ENCODE measurements at regions not wholly inside any gene's neighbourhood (a gene's known extent, or its start where the extent isn't known, plus 50 kb on each side); places are given as distances from the start of the nearest gene placed in this dataset.

- no peaks in the 10 kb centered on the region for H4K20me1 ChIP-seq
- no peak overlapping the region for H3K27ac ChIP-seq
- no peaks in the 10 kb centered on the region for H3K4me1 ChIP-seq
- no peaks in the 10 kb centered on the region; a peak in 1 of 22 replicates for H3K36me3 ChIP-seq
- H3K9me3 ChIP-seq (replicated peaks in 1 of 11), result peaks cover 26 to 32% (median 29%) of the 10 kb centered on the region in 11 experiments
- no peaks in the 10 kb centered on the region for H3K27me3 ChIP-seq
- no peak for TF ChIP-seq Cebpa-rat (IDR thresholded peaks at IDR 0.05)
- no peak overlapping the region for H3K4me3 ChIP-seq
- H3K4me2 ChIP-seq, result no peak overlapping the region
- H3K9ac ChIP-seq, result no peak overlapping the region
Measured at GRCh38 chr16:52855463-52855862, 197.2 kb downstream of the CHD9NB start.

GRCh38 chr16:52852978-52853377 is 199.7 kb downstream of the CHD9NB start:
- H3K4me3 ChIP-seq, result no peak overlapping the region
- no peak for TF ChIP-seq Cebpa-rat (IDR thresholded peaks at IDR 0.05)
- H3K9ac ChIP-seq, result no peak overlapping the region
- no peaks in the 10 kb centered on the region; a peak in 1 of 22 replicates for H3K36me3 ChIP-seq
- no peaks in the 10 kb centered on the region for H4K20me1 ChIP-seq
- no peaks in the 10 kb centered on the region for H3K4me1 ChIP-seq
- no peak overlapping the region for H3K4me2 ChIP-seq
- H3K27me3 ChIP-seq, result no peaks in the 10 kb centered on the region
- H3K27ac ChIP-seq, result no peak overlapping the region
- peaks cover 30 to 46% (median 33%) of the 10 kb centered on the region in 11 experiments for H3K9me3 ChIP-seq (replicated peaks in 1 of 11)

GRCh38 chr16:52851211-52851740 is 201.4 kb downstream of the CHD9NB start:
- Histone ChIP-seq H3K4me3 (no peak overlapping the region), H3K9ac (no peak overlapping the region), H4K20me1 (no peaks in the 10 kb centered on the region), H3K9me3 (replicated peaks in 1 of 11) (peaks cover 38 to 55% (median 40%) of the 10 kb centered on the region in 11 experiments), H3K4me2 (no peak overlapping the region), H3K4me1 (no peaks in the 10 kb centered on the region), H3K36me3 (no peaks in the 10 kb centered on the region; a peak in 1 of 22 replicates), H3K27ac (no peak overlapping the region), H3K27me3 (no peaks in the 10 kb centered on the region)
- no peak for TF ChIP-seq Cebpa-rat (IDR thresholded peaks at IDR 0.05)

- H3K9me3 ChIP-seq (replicated peaks in 1 of 11), result peaks cover 6 to 14% (median 9%) of the 10 kb centered on the region in 11 experiments; a peak in 13 of 22 replicates
- no peak overlapping the region for H3K9ac ChIP-seq
- no peaks in the 10 kb centered on the region for H3K27me3 ChIP-seq
- H3K36me3 ChIP-seq, result no peaks in the 10 kb centered on the region
- no peak for TF ChIP-seq Cebpa-rat (IDR thresholded peaks at IDR 0.05)
- no peaks in the 10 kb centered on the region for H4K20me1 ChIP-seq
- no peaks in the 10 kb centered on the region for H3K4me1 ChIP-seq
- H3K27ac ChIP-seq, result no peak overlapping the region
- H3K4me3 ChIP-seq, result no peak overlapping the region
- H3K4me2 ChIP-seq, result no peak overlapping the region
Measured at GRCh38 chr16:52843381-52843780, 209.3 kb downstream of the CHD9NB start.

- no peak overlapping the region for H3K4me2 ChIP-seq
- TF ChIP-seq Cebpa-rat (IDR thresholded peaks at IDR 0.05), result no peak
Measured at GRCh38 chr16:52837251-52837650, 215.4 kb downstream of the CHD9NB start.

GRCh38 chr16:52834736-52835465 is 217.8 kb downstream of the CHD9NB start:
- Histone ChIP-seq H3K9ac (no peak overlapping the region), H3K36me3 (no peaks in the 10 kb centered on the region), H3K27me3 (no peaks in the 10 kb centered on the region), H3K4me1 (no peaks in the 10 kb centered on the region), H3K4me3 (no peak overlapping the region), H3K4me2 (no peak overlapping the region), H4K20me1 (no peaks in the 10 kb centered on the region), H3K9me3 (replicated peaks in 1 of 11) (no peaks in the 10 kb centered on the region), H3K27ac (no peak overlapping the region)
- TF ChIP-seq Cebpa-rat (IDR thresholded peaks at IDR 0.05), result no peak

More at GRCh38 chr16:52837251-52837650, 215.4 kb downstream of the CHD9NB start:
- no peaks in the 10 kb centered on the region for H3K36me3 ChIP-seq
- no peak overlapping the region for H3K9ac ChIP-seq
- H3K9me3 ChIP-seq (replicated peaks in 1 of 11), result no peaks in the 10 kb centered on the region
- H3K4me3 ChIP-seq, result no peak overlapping the region
- no peak overlapping the region for H3K27ac ChIP-seq
- H4K20me1 ChIP-seq, result no peaks in the 10 kb centered on the region
- H3K27me3 ChIP-seq, result no peaks in the 10 kb centered on the region
- H3K4me1 ChIP-seq, result no peaks in the 10 kb centered on the region

GRCh38 chr16:52832771-52833170 is 219.9 kb downstream of the CHD9NB start:
- Histone ChIP-seq H3K4me3 (no peak overlapping the region), H3K4me2 (no peak overlapping the region), H3K36me3 (no peaks in the 10 kb centered on the region), H4K20me1 (no peaks in the 10 kb centered on the region), H3K27me3 (no peaks in the 10 kb centered on the region), H3K27ac (no peak overlapping the region), H3K9me3 (replicated peaks in 1 of 11) (no peaks in the 10 kb centered on the region), H3K4me1 (no peaks in the 10 kb centered on the region), H3K9ac (no peak overlapping the region)
- no peak for TF ChIP-seq Cebpa-rat (IDR thresholded peaks at IDR 0.05)

- Histone ChIP-seq H3K4me1 (no peaks in the 10 kb centered on the region), H4K20me1 (no peaks in the 10 kb centered on the region), H3K27me3 (no peaks in the 10 kb centered on the region), H3K4me3 (no peak overlapping the region), H3K9ac (no peak overlapping the region), H3K36me3 (no peaks in the 10 kb centered on the region), H3K4me2 (no peak overlapping the region), H3K9me3 (replicated peaks in 1 of 11) (no peaks in the 10 kb centered on the region), H3K27ac (no peak overlapping the region)
- TF ChIP-seq Cebpa-rat (IDR thresholded peaks at IDR 0.05), result no peak
Measured at GRCh38 chr16:52827456-52827855, 225.2 kb downstream of the CHD9NB start.

GRCh38 chr16:52825892-52826291 is 226.8 kb downstream of the CHD9NB start:
- Histone ChIP-seq H3K36me3 (no peaks in the 10 kb centered on the region), H3K4me1 (no peaks in the 10 kb centered on the region), H3K27ac (no peak overlapping the region), H3K4me2 (no peak overlapping the region), H3K4me3 (no peak overlapping the region), H3K9ac (no peak overlapping the region), H3K27me3 (no peaks in the 10 kb centered on the region), H3K9me3 (replicated peaks in 1 of 11) (no peaks in the 10 kb centered on the region), H4K20me1 (no peaks in the 10 kb centered on the region)
- TF ChIP-seq Cebpa-rat (IDR thresholded peaks at IDR 0.05), result no peak

- Histone ChIP-seq H3K4me2 (no peak overlapping the region), H3K27ac (no peak overlapping the region), H3K9ac (no peak overlapping the region), H3K27me3 (no peaks in the 10 kb centered on the region), H3K4me3 (no peak overlapping the region), H3K9me3 (replicated peaks in 1 of 11) (no peaks in the 10 kb centered on the region), H3K4me1 (no peaks in the 10 kb centered on the region), H3K36me3 (no peaks in the 10 kb centered on the region), H4K20me1 (no peaks in the 10 kb centered on the region)
- TF ChIP-seq Cebpa-rat (IDR thresholded peaks at IDR 0.05), result no peak
Measured at GRCh38 chr16:52819808-52820207, 232.9 kb downstream of the CHD9NB start.
